ENCODE measurements at regions not wholly inside any gene's neighbourhood (a gene's known extent, or its start where the extent isn't known, plus 50 kb on each side); places are given as distances from the start of the nearest gene placed in this dataset.

- TF ChIP-seq, protein P1, sequence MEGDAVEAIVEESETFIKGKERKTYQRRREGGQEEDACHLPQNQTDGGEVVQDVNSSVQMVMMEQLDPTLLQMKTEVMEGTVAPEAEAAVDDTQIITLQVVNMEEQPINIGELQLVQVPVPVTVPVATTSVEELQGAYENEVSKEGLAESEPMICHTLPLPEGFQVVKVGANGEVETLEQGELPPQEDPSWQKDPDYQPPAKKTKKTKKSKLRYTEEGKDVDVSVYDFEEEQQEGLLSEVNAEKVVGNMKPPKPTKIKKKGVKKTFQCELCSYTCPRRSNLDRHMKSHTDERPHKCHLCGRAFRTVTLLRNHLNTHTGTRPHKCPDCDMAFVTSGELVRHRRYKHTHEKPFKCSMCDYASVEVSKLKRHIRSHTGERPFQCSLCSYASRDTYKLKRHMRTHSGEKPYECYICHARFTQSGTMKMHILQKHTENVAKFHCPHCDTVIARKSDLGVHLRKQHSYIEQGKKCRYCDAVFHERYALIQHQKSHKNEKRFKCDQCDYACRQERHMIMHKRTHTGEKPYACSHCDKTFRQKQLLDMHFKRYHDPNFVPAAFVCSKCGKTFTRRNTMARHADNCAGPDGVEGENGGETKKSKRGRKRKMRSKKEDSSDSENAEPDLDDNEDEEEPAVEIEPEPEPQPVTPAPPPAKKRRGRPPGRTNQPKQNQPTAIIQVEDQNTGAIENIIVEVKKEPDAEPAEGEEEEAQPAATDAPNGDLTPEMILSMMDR (IDR thresholded peaks at IDR 0.05): no peak
- TF ChIP-seq POLR2A (IDR thresholded peaks at IDR 0.05): no peak
Observed at GRCh38 chr1:217360510-217360909, 270.4 kb downstream of the GPATCH2 start.
